ENCODE measurements at regions not wholly inside any gene's neighbourhood (a gene's known extent, or its start where the extent isn't known, plus 50 kb on each side); places are given as distances from the start of the nearest gene placed in this dataset.

DNA sequence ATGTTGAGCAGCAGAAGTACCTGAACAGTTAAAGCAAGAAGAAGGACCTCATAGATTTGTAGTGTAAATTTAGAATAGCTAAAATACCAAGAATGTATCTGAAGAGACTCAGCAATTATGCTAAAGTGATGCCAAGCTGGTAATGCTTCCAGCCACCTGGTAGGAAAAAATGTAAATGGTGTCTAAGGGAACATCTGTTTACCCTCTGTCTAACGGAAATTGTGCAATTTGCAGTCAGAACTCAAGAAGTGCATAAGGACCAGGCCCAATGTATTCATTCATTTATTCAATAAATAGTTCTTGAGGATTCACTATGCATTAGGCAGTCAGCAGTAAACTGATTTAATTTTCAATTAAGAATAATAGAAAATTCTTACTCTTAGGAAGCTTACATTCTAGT is 116.0 kb upstream of the ADGRL4 start:
- Histone ChIP-seq H3K27me3 (no peaks in the 10 kb centered on the region), H3K9me3 (no peaks in the 10 kb centered on the region), H3K4me1 (no peaks in the 10 kb centered on the region), H3K36me3 (no peaks in the 10 kb centered on the region), H3K27ac (no peak overlapping the region), H3K4me3 (no peak overlapping the region)
- DNase-seq, result no peak
- TF ChIP-seq POLR2A (IDR thresholded peaks at IDR 0.05), result no peak
- TF ChIP-seq, protein P1, sequence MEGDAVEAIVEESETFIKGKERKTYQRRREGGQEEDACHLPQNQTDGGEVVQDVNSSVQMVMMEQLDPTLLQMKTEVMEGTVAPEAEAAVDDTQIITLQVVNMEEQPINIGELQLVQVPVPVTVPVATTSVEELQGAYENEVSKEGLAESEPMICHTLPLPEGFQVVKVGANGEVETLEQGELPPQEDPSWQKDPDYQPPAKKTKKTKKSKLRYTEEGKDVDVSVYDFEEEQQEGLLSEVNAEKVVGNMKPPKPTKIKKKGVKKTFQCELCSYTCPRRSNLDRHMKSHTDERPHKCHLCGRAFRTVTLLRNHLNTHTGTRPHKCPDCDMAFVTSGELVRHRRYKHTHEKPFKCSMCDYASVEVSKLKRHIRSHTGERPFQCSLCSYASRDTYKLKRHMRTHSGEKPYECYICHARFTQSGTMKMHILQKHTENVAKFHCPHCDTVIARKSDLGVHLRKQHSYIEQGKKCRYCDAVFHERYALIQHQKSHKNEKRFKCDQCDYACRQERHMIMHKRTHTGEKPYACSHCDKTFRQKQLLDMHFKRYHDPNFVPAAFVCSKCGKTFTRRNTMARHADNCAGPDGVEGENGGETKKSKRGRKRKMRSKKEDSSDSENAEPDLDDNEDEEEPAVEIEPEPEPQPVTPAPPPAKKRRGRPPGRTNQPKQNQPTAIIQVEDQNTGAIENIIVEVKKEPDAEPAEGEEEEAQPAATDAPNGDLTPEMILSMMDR (IDR thresholded peaks at IDR 0.05), result no peak
- 80 to 89% methylated on average over 1 of the region's 1 CpG for WGBS, 2 donors
- intact Hi-C loops (cut with DNase I), result no loop called here

DNA sequence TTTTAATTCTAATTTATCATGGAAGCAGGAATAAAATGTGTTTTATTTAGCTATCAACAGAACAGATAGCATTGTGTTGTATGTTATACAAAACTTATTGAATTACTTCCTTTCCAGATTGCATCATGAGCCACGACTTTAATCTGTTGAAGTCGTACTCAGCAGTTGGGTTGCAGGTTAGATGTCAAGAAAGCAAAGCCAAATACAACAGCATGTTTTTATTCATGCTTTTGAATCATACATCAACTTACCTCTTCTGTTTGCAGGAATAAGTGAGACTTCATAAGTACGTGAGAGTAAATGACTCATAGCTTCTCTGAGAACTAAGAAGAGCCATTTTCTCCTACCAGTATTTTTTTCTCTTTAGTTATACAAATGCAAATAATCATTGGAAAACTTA is 110.8 kb upstream of the ADGRL4 start:
- Histone ChIP-seq H3K9me3 (no peaks in the 10 kb centered on the region), H3K4me1 (no peaks in the 10 kb centered on the region), H3K27ac (no peak overlapping the region), H3K36me3 (no peaks in the 10 kb centered on the region), H3K27me3 (no peaks in the 10 kb centered on the region), H3K4me3 (no peak overlapping the region)
- intact Hi-C loops (cut with DNase I), result no loop called here
- no peak for DNase-seq
- WGBS, 2 donors, result 58 to 67% methylated on average over 3 of the region's 3 CpGs
- TF ChIP-seq, protein P1 (IDR thresholded peaks at IDR 0.05), result no peak
- TF ChIP-seq POLR2A (IDR thresholded peaks at IDR 0.05), result no peak

DNA sequence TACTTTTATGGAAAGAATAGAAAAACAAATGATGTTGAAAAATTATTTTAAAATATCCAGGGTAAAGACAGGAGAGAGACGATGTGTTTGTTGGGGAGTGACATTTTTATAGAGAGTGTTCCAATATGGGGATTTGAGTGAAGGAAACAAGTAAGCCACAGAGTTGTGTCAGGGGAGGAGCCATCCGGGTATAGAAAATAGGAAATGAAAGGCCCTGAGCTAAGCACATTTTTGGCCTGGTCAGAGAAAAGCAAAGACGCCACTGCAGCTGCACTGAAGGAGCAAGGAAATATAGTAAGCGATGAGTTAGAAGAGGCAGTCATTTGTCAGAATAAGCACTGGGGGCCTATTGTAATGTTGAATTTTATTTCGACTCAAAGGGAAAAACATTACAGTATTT is 107.3 kb upstream of the ADGRL4 start:
- WGBS, 2 donors, result 54 to 66% methylated on average over 5 of the region's 5 CpGs
- Histone ChIP-seq H3K27ac (no peak overlapping the region), H3K4me3 (no peak overlapping the region), H3K9me3 (no peaks in the 10 kb centered on the region), H3K27me3 (no peaks in the 10 kb centered on the region), H3K36me3 (no peaks in the 10 kb centered on the region), H3K4me1 (no peaks in the 10 kb centered on the region)
- TF ChIP-seq, protein P1 (IDR thresholded peaks at IDR 0.05), result no peak
- no peak for TF ChIP-seq POLR2A (IDR thresholded peaks at IDR 0.05)
- DNase-seq, result no peak
- intact Hi-C loops (cut with DNase I), result no loop called here

DNA sequence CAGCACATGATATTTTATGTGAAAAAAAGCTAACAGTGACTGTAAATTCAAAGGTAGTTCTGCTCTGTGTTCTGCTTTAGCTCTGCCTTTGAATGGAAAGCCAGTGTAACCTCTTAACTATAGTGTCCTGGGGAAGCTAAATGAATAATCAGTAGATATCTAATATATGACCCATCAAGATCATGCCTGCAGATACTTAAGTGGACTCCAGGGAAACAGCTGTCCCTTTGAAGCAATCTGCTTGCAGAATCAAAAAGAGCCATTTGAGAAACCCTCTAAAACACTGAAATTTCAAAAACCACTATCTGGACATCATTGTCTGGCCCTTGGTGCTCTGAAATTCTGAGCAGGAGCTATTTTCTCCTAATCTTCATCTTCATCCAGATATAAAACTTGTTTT is 104.2 kb upstream of the ADGRL4 start:
- H3K27me3 ChIP-seq, result no peaks in the 10 kb centered on the region
- intact Hi-C loops (cut with DNase I), result no loop called here
- H3K9me3 ChIP-seq, result no peaks in the 10 kb centered on the region
- H3K36me3 ChIP-seq, result no peaks in the 10 kb centered on the region
- no peaks in the 10 kb centered on the region for H3K4me1 ChIP-seq
- H3K4me3 ChIP-seq, result no peak overlapping the region
- H3K27ac ChIP-seq, result no peak overlapping the region
- TF ChIP-seq POLR2A (IDR thresholded peaks at IDR 0.05), result no peak
- TF ChIP-seq, protein P1 (IDR thresholded peaks at IDR 0.05), result no peak
- DNase-seq, result no peak

DNA sequence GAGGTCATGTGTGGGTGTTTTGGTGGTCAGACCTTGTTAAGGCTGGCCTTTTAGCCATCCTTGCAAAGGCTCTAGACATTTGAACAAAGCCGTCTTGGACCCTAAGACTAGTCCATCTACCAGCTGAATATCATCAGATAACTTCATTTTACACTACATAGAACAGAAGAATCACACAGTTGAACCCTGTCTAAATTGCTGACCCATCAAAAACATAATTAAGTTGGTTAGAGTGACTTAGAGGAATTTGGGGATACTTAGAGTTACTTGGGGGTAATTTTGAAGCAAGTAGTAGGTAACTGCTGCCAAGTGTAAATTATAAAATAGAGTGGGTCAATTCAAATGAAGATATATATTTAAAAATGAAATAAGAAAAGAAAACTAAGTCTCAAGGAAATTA is 102.9 kb upstream of the ADGRL4 start:
- Histone ChIP-seq H3K9me3 (no peaks in the 10 kb centered on the region), H3K27me3 (no peaks in the 10 kb centered on the region), H3K27ac (no peak overlapping the region), H3K4me3 (no peak overlapping the region), H3K36me3 (no peaks in the 10 kb centered on the region), H3K4me1 (no peaks in the 10 kb centered on the region)
- DNase-seq, result no peak
- no peak for TF ChIP-seq POLR2A (IDR thresholded peaks at IDR 0.05)
- TF ChIP-seq, protein P1 (IDR thresholded peaks at IDR 0.05), result no peak
- intact Hi-C loops (cut with DNase I), result no loop called here
- 50 to 87% methylated on average over 1 of the region's 1 CpG for WGBS, 2 donors
